ENCODE measurements at regions not wholly inside any gene's neighbourhood (a gene's known extent, or its start where the extent isn't known, plus 50 kb on each side); places are given as distances from the start of the nearest gene placed in this dataset.
A peak's percentile ranks its signal among the peaks of the same experiment; 100 is the strongest.

- no peak overlapping the region for H3K27ac ChIP-seq (ENCODE audit: insufficient read length, low read depth, low read length)
- no peak overlapping the region for H3K9ac ChIP-seq (ENCODE audit: extremely low read depth, insufficient read length, low read length)
- no peak overlapping the region for H2BK15ac ChIP-seq (ENCODE audit: low read depth, low read length)
- Mint-ChIP-seq H3K27ac (peak overlapping the region in 1 of 3 experiments; percentile 36; a peak in 2 of 7 replicates), H3K4me3 (no peak overlapping the region), H3K4me1 (no peaks in the 10 kb centered on the region), H3K27me3 (ENCODE audit: low read depth) (peaks cover 7% of the 10 kb centered on the region), H3K36me3 (ENCODE audit: insufficient read depth in 1 of 3, low read depth in 3 of 3) (no peaks in the 10 kb centered on the region), H3K9me3 (no peaks in the 10 kb centered on the region; a peak in 1 of 5 replicates)
- H3K9me3 ChIP-seq (ENCODE audit: control insufficient read depth, low read depth, low read length), result no peaks in the 10 kb centered on the region
- H3K23me2 ChIP-seq (ENCODE audit: insufficient read length, low read depth, low read length, poor library complexity, severe bottlenecking), result no peaks in the 10 kb centered on the region
- no peak overlapping the region for H2BK5ac ChIP-seq (ENCODE audit: insufficient read length, low read length)
- no peaks in the 10 kb centered on the region for H3K79me1 ChIP-seq (ENCODE audit: insufficient read depth, low read depth, low read length, poor library complexity, severe bottlenecking)
- no peak overlapping the region for H3K4me2 ChIP-seq (ENCODE audit: insufficient read depth, insufficient read length, low read length)
- H4K8ac ChIP-seq (replicated peaks; ENCODE audit: insufficient read length, low read depth, low read length), result no peak overlapping the region
- no peaks in the 10 kb centered on the region for H3K4me1 ChIP-seq (ENCODE audit: insufficient read depth, low read length)
- H4K20me1 ChIP-seq (ENCODE audit: control insufficient read depth, insufficient read depth, insufficient read length), result no peaks in the 10 kb centered on the region
- no peak overlapping the region for H4K5ac ChIP-seq (ENCODE audit: insufficient read length, low read depth, low read length)
- WGBS (ENCODE audit: extremely low coverage, insufficient read length, low lambda C conversion rate), result no CpG with 5 or more reads among the region's 3 CpGs
- H2BK20ac ChIP-seq (ENCODE audit: low read depth, low read length, poor library complexity, severe bottlenecking), result no peak overlapping the region
- no peak overlapping the region for H2BK12ac ChIP-seq (ENCODE audit: insufficient read length, low read depth, low read length)
- H4K91ac ChIP-seq (ENCODE audit: insufficient read length, low read depth, low read length), result no peak overlapping the region
- no peak overlapping the region for H2BK120ac ChIP-seq (ENCODE audit: low read depth, low read length, poor library complexity, severe bottlenecking)
- no peak overlapping the region for H2AFZ ChIP-seq (ENCODE audit: low read length)
- H3K27me3 ChIP-seq (ENCODE audit: insufficient read depth, low read length), result no peaks in the 10 kb centered on the region
- H3K18ac ChIP-seq (ENCODE audit: insufficient read length, low read depth, low read length), result no peak overlapping the region
- no peaks in the 10 kb centered on the region for H3K79me2 ChIP-seq (ENCODE audit: insufficient read depth, low read length)
- no peak overlapping the region for H3K56ac ChIP-seq (ENCODE audit: insufficient read length, low read depth, low read length)
- no peak overlapping the region for H3K14ac ChIP-seq (ENCODE audit: insufficient read depth, low read length)
- H2AK5ac ChIP-seq (ENCODE audit: insufficient read length, low read length), result no peak overlapping the region
- DNase-seq, result no peak
- no peak overlapping the region for H3K23ac ChIP-seq (ENCODE audit: insufficient read length, low read depth, low read length)
- no peak overlapping the region for H3K4ac ChIP-seq (ENCODE audit: low read depth, low read length)
- TF ChIP-seq CTCF (conservative IDR thresholded peaks at IDR 0.05), result no peak
- no peak overlapping the region for H3T11ph ChIP-seq (ENCODE audit: low read length)
Observed at GRCh38 chr3:137930976-137931375, 79.0 kb upstream of the CLDN18 start.

All from H9 (cell line).